ENCODE measurements at regions not wholly inside any gene's neighbourhood (a gene's known extent, or its start where the extent isn't known, plus 50 kb on each side); places are given as distances from the start of the nearest gene placed in this dataset.
A peak's percentile ranks its signal among the peaks of the same experiment; 100 is the strongest.

DNA sequence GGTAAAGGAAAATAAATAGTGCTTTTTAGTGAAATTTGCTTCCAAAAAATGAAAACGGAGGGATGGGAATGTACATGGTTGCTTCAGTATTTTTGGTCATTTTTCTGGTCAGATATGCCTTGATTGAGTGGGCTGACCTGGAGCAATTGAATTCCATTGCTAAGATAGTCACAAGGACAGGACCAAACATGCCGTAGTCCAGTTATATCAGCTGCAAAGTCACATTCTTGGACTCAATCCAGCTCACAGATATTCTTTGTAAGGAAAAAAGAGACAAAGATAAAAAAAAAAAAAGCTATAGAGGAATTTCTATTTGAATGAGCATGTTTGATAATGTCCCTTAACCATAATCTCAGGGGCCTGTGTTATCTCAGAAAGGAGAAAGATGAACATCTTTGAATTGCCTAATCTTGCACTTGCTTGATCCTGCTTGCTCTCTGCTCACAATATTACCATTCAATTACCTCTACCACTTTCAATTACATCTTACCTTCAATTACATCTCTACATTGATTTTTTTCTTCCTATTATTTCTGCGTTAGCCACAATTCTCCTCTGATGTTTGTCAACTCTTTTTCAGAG lies 75.4 kb upstream of the PACRGL start:
- Histone ChIP-seq H3K4me3 (ENCODE audit: low read length) (no peak overlapping the region), H3K27me3 (ENCODE audit: control insufficient read depth, insufficient read depth, low read length) (no peaks in the 10 kb centered on the region), H3K27ac (ENCODE audit: low read length) (peak overlapping the region; percentile 37), H3K9me3 (replicated peaks; ENCODE audit: control insufficient read depth, low read depth, low read length) (no peaks in the 10 kb centered on the region), H3K4me1 (ENCODE audit: control insufficient read depth, insufficient read depth, low read length) (no peaks in the 10 kb centered on the region), H3K36me3 (ENCODE audit: control insufficient read depth, insufficient read depth, low read length) (no peaks in the 10 kb centered on the region)
- WGBS (ENCODE audit: insufficient coverage): 67% methylated on average over 1 of the region's 3 CpGs
- no peak for DNase-seq

DNA sequence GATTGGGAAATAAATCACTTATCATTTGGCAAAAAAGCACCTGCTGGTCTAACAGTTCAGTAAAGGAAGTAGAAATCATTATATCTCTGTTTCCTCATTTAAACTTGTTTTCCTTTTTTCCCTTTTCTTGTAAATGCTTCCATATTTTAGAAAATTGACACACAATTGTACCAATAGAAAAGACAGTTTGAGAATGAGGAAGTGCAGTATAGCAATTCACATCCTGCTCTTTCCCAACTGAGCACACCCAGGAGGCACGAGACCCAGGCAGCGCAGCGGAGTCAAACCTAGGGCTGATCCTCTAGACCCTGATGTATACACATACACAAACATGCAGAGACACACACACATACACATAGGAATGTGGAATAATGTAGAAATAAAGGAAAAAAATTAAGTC lies 74.8 kb upstream of the PACRGL start:
- no peaks in the 10 kb centered on the region for H3K27me3 ChIP-seq (ENCODE audit: control insufficient read depth, insufficient read depth, low read length)
- no peak overlapping the region for H3K4me3 ChIP-seq (ENCODE audit: low read length)
- WGBS (ENCODE audit: insufficient coverage): no CpG with 5 or more reads among the region's 3 CpGs
- DNase-seq: peak; percentile 60
- peak overlapping the region; percentile 37 for H3K27ac ChIP-seq (ENCODE audit: low read length)
- no peaks in the 10 kb centered on the region for H3K9me3 ChIP-seq (replicated peaks; ENCODE audit: control insufficient read depth, low read depth, low read length)
- H3K36me3 ChIP-seq (ENCODE audit: control insufficient read depth, insufficient read depth, low read length): no peaks in the 10 kb centered on the region
- H3K4me1 ChIP-seq (ENCODE audit: control insufficient read depth, insufficient read depth, low read length): no peaks in the 10 kb centered on the region

- no peak for DNase-seq
- no CpG with 5 or more reads among the region's 5 CpGs for WGBS (ENCODE audit: insufficient coverage)
- H3K27me3 ChIP-seq (ENCODE audit: control insufficient read depth, insufficient read depth, low read length): no peaks in the 10 kb centered on the region
- H3K4me1 ChIP-seq (ENCODE audit: control insufficient read depth, insufficient read depth, low read length): no peaks in the 10 kb centered on the region
- no peaks in the 10 kb centered on the region for H3K36me3 ChIP-seq (ENCODE audit: control insufficient read depth, insufficient read depth, low read length)
- no peaks in the 10 kb centered on the region for H3K9me3 ChIP-seq (replicated peaks; ENCODE audit: control insufficient read depth, low read depth, low read length)
- no peak overlapping the region for H3K4me3 ChIP-seq (ENCODE audit: low read length)
- H3K27ac ChIP-seq (ENCODE audit: low read length): no peak overlapping the region
Observed at GRCh38 chr4:20626326-20627005, 73.8 kb upstream of the PACRGL start.

DNA sequence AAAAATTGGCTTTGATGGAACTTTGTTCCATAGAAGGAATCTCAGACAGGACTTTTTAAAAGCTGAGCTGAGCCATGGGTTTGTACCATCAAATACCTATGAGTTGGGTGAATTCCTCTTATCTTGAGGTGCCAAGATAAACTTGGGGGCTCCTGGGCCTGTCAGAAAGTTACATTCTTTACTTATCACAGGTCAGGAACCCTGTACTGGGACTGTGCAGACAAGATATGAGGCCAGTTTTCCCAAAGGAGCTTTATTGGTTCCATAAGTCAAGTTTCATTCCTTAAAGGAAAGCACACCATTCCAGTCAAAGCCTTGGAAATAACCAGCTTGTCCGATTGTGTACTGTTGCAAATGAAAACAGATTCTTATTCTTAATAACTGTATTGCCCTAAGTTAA lies 72.4 kb upstream of the PACRGL start:
- DNase-seq: no peak
- H3K4me1 ChIP-seq (ENCODE audit: control insufficient read depth, insufficient read depth, low read length): no peaks in the 10 kb centered on the region
- no peak overlapping the region for H3K27ac ChIP-seq (ENCODE audit: low read length)
- H3K36me3 ChIP-seq (ENCODE audit: control insufficient read depth, insufficient read depth, low read length): no peaks in the 10 kb centered on the region
- H3K9me3 ChIP-seq (replicated peaks; ENCODE audit: control insufficient read depth, low read depth, low read length): no peaks in the 10 kb centered on the region
- no peak overlapping the region for H3K4me3 ChIP-seq (ENCODE audit: low read length)
- no peaks in the 10 kb centered on the region for H3K27me3 ChIP-seq (ENCODE audit: control insufficient read depth, insufficient read depth, low read length)
- no CpG with 5 or more reads among the region's 1 CpG for WGBS (ENCODE audit: insufficient coverage)

- 76% methylated on average over 2 of the region's 6 CpGs for WGBS (ENCODE audit: insufficient coverage)
- Histone ChIP-seq H3K36me3 (ENCODE audit: control insufficient read depth, insufficient read depth, low read length) (no peaks in the 10 kb centered on the region), H3K27ac (ENCODE audit: low read length) (no peak overlapping the region), H3K9me3 (replicated peaks; ENCODE audit: control insufficient read depth, low read depth, low read length) (no peaks in the 10 kb centered on the region), H3K4me3 (ENCODE audit: low read length) (no peak overlapping the region), H3K4me1 (ENCODE audit: control insufficient read depth, insufficient read depth, low read length) (no peaks in the 10 kb centered on the region), H3K27me3 (ENCODE audit: control insufficient read depth, insufficient read depth, low read length) (no peaks in the 10 kb centered on the region)
- DNase-seq: peak; percentile 22
Observed at GRCh38 chr4:20629186-20630106, 70.8 kb upstream of the PACRGL start.

GRCh38 chr4:20638825-20639224 lies 61.4 kb upstream of the PACRGL start:
- no peaks in the 10 kb centered on the region for H3K36me3 ChIP-seq (ENCODE audit: control insufficient read depth, insufficient read depth, low read length)
- H3K27ac ChIP-seq (ENCODE audit: low read length): no peak overlapping the region
- H3K9me3 ChIP-seq (replicated peaks; ENCODE audit: control insufficient read depth, low read depth, low read length): no peaks in the 10 kb centered on the region
- no peak overlapping the region for H3K4me3 ChIP-seq (ENCODE audit: low read length)
- no peaks in the 10 kb centered on the region for H3K27me3 ChIP-seq (ENCODE audit: control insufficient read depth, insufficient read depth, low read length)
- no peak for DNase-seq
- no peaks in the 10 kb centered on the region for H3K4me1 ChIP-seq (ENCODE audit: control insufficient read depth, insufficient read depth, low read length)
- 86% methylated on average over 2 of the region's 3 CpGs for WGBS (ENCODE audit: insufficient coverage)

GRCh38 chr4:20639346-20639745 lies 60.9 kb upstream of the PACRGL start:
- Histone ChIP-seq H3K36me3 (ENCODE audit: control insufficient read depth, insufficient read depth, low read length) (no peaks in the 10 kb centered on the region), H3K9me3 (replicated peaks; ENCODE audit: control insufficient read depth, low read depth, low read length) (no peaks in the 10 kb centered on the region), H3K27ac (ENCODE audit: low read length) (no peak overlapping the region), H3K4me3 (ENCODE audit: low read length) (no peak overlapping the region), H3K27me3 (ENCODE audit: control insufficient read depth, insufficient read depth, low read length) (no peaks in the 10 kb centered on the region), H3K4me1 (ENCODE audit: control insufficient read depth, insufficient read depth, low read length) (no peaks in the 10 kb centered on the region)
- no CpG with 5 or more reads among the region's 1 CpG for WGBS (ENCODE audit: insufficient coverage)
- no peak for DNase-seq

GRCh38 chr4:20640989-20641388 lies 59.3 kb upstream of the PACRGL start:
- Histone ChIP-seq H3K36me3 (ENCODE audit: control insufficient read depth, insufficient read depth, low read length) (no peaks in the 10 kb centered on the region), H3K27ac (ENCODE audit: low read length) (no peak overlapping the region), H3K4me1 (ENCODE audit: control insufficient read depth, insufficient read depth, low read length) (no peaks in the 10 kb centered on the region), H3K9me3 (replicated peaks; ENCODE audit: control insufficient read depth, low read depth, low read length) (no peaks in the 10 kb centered on the region), H3K4me3 (ENCODE audit: low read length) (no peak overlapping the region), H3K27me3 (ENCODE audit: control insufficient read depth, insufficient read depth, low read length) (no peaks in the 10 kb centered on the region)
- DNase-seq: no peak
- WGBS (ENCODE audit: insufficient coverage): no CpG with 5 or more reads among the region's 2 CpGs

DNA sequence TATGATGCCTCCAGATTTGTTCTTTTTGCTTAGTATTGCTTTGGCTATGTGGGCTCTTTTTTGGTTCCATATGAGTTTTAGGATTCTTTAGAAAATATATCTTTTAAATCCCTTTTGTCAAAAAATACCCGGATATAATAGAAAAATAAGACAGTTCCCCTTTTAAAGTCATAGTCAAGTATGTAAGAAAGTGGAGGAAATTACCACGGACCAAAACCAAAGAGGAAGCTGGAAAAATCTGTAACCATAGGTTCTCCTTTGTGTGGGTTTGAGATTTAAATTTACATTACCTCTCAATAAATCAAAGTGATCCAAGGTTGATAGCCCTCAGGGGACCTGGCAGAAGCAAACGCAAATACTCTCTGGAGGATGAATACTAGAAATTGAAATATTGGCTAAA lies 58.3 kb upstream of the PACRGL start:
- no CpG with 5 or more reads among the region's 3 CpGs for WGBS (ENCODE audit: insufficient coverage)
- Histone ChIP-seq H3K4me3 (ENCODE audit: low read length) (no peak overlapping the region), H3K36me3 (ENCODE audit: control insufficient read depth, insufficient read depth, low read length) (no peaks in the 10 kb centered on the region), H3K9me3 (replicated peaks; ENCODE audit: control insufficient read depth, low read depth, low read length) (no peaks in the 10 kb centered on the region), H3K27ac (ENCODE audit: low read length) (no peak overlapping the region), H3K4me1 (ENCODE audit: control insufficient read depth, insufficient read depth, low read length) (no peaks in the 10 kb centered on the region), H3K27me3 (ENCODE audit: control insufficient read depth, insufficient read depth, low read length) (no peaks in the 10 kb centered on the region)
- DNase-seq: peak; percentile 25

- peak; percentile 26 for DNase-seq
- Histone ChIP-seq H3K27ac (ENCODE audit: low read length) (no peak overlapping the region), H3K4me3 (ENCODE audit: low read length) (no peak overlapping the region), H3K27me3 (ENCODE audit: control insufficient read depth, insufficient read depth, low read length) (no peaks in the 10 kb centered on the region), H3K36me3 (ENCODE audit: control insufficient read depth, insufficient read depth, low read length) (no peaks in the 10 kb centered on the region), H3K4me1 (ENCODE audit: control insufficient read depth, insufficient read depth, low read length) (no peaks in the 10 kb centered on the region), H3K9me3 (replicated peaks; ENCODE audit: control insufficient read depth, low read depth, low read length) (no peaks in the 10 kb centered on the region)
- 60% methylated on average over 1 of the region's 2 CpGs for WGBS (ENCODE audit: insufficient coverage)
Observed at GRCh38 chr4:20643631-20644030, 56.6 kb upstream of the PACRGL start.

Measured in muscle of leg (tissue), 3 donors.